ENCODE measurements at regions not wholly inside any gene's neighbourhood (a gene's known extent, or its start where the extent isn't known, plus 50 kb on each side); places are given as distances from the start of the nearest gene placed in this dataset.

GRCh38 chr4:11160288-11160687 is 268.4 kb downstream of the HS3ST1 start:
- TF ChIP-seq CTCF (IDR thresholded peaks at IDR 0.05; ENCODE audit: insufficient read depth, low read depth, low read length, missing control alignments): no peak
- H3K4me3 ChIP-seq (ENCODE audit: low read depth, low read length): no peak overlapping the region
- no peak for DNase-seq (ENCODE audit: low read depth)

- no peak overlapping the region for H3K4me3 ChIP-seq (ENCODE audit: low read depth, low read length)
- no peak for DNase-seq (ENCODE audit: low read depth)
- TF ChIP-seq CTCF (IDR thresholded peaks at IDR 0.05; ENCODE audit: insufficient read depth, low read depth, low read length, missing control alignments): no peak
Measured at GRCh38 chr4:11158971-11159370, 269.7 kb downstream of the HS3ST1 start.

- no peak for TF ChIP-seq CTCF (IDR thresholded peaks at IDR 0.05; ENCODE audit: insufficient read depth, low read depth, low read length, missing control alignments)
- DNase-seq (ENCODE audit: low read depth): no peak
- no peak overlapping the region for H3K4me3 ChIP-seq (ENCODE audit: low read depth, low read length)
Measured at GRCh38 chr4:11155208-11155867, 273.4 kb downstream of the HS3ST1 start.

GRCh38 chr4:11153171-11153750 is 275.4 kb downstream of the HS3ST1 start:
- DNase-seq (ENCODE audit: low read depth): no peak
- no peak for TF ChIP-seq CTCF (IDR thresholded peaks at IDR 0.05; ENCODE audit: insufficient read depth, low read depth, low read length, missing control alignments)
- H3K4me3 ChIP-seq (ENCODE audit: low read depth, low read length): no peak overlapping the region

GRCh38 chr4:11152684-11153083 is 276.0 kb downstream of the HS3ST1 start:
- no peak for TF ChIP-seq CTCF (IDR thresholded peaks at IDR 0.05; ENCODE audit: insufficient read depth, low read depth, low read length, missing control alignments)
- H3K4me3 ChIP-seq (ENCODE audit: low read depth, low read length): no peak overlapping the region
- DNase-seq (ENCODE audit: low read depth): no peak

- TF ChIP-seq CTCF (IDR thresholded peaks at IDR 0.05; ENCODE audit: insufficient read depth, low read depth, low read length, missing control alignments): no peak
- peak; percentile 47 for DNase-seq (ENCODE audit: low read depth)
- no peak overlapping the region for H3K4me3 ChIP-seq (ENCODE audit: low read depth, low read length)
Measured at GRCh38 chr4:11151500-11151899, 277.2 kb downstream of the HS3ST1 start.

All from GM12865 (cell line).